Cerebellar nuclear complex (tissue), 1 donor: ENCODE measurements at regions not wholly inside any gene's neighbourhood (a gene's known extent, or its start where the extent isn't known, plus 50 kb on each side); places are given as distances from the start of the nearest gene placed in this dataset.

ENCODE experiments used
- DNase-seq, 2 experiments: peaks; one replicate each; lab custom pipeline; 2025; lab: John Stamatoyannopoulos, UW

- no peak for DNase-seq
Observed at GRCh38 chr10:2858452-2858851, 208.9 kb upstream of the PFKP start.

DNA sequence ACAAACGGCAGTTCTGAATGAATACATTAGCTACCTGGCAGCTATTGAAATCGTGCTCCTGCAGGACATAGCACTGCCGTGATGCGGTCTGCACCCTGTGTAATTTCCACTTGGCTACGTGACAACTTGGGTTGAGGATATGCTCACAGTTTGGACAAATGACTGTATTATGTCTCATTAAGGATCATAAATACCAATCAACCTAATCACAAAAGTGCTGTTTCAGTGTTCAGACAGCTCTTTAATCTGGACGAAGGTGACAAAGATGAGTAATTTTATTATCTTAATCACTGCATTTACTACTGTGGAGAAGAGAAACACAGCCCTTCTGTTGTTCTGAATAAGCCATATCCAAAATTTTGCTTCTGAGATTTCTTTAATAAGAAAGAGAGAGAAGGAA lies 210.8 kb upstream of the PFKP start:
- DNase-seq, result no peak

- DNase-seq, result no peak
Observed at GRCh38 chr10:2852574-2853323, 214.6 kb upstream of the PFKP start.

- DNase-seq, result no peak
Observed at GRCh38 chr10:2851566-2851965, 215.8 kb upstream of the PFKP start.

GRCh38 chr10:2850202-2850601 lies 217.1 kb upstream of the PFKP start:
- DNase-seq, result no peak

DNA sequence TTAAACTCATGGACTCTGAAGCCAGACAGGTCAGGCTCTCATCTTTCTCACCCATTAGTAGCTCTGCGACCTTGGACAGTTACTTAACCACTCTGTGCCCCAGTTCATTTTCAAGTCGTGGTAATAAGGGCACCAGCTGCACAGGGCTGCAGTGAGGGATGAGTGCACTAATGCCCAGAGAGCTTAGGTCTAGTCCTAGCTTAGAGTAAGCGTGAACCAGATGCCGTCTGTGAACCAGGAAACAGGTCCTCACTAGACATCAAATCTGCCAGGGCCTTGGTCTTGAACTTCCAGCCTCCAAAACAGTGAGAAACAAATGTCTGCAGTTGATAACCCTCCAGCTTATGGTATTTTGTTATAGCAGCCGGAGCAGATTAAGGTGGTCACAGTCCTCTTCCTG lies 222.4 kb upstream of the PFKP start:
- no peak for DNase-seq

- DNase-seq, result no peak
Observed at GRCh38 chr10:2839081-2839725, 228.1 kb upstream of the PFKP start.

- no peak for DNase-seq
Observed at GRCh38 chr10:2837674-2838073, 229.7 kb upstream of the PFKP start.

DNA sequence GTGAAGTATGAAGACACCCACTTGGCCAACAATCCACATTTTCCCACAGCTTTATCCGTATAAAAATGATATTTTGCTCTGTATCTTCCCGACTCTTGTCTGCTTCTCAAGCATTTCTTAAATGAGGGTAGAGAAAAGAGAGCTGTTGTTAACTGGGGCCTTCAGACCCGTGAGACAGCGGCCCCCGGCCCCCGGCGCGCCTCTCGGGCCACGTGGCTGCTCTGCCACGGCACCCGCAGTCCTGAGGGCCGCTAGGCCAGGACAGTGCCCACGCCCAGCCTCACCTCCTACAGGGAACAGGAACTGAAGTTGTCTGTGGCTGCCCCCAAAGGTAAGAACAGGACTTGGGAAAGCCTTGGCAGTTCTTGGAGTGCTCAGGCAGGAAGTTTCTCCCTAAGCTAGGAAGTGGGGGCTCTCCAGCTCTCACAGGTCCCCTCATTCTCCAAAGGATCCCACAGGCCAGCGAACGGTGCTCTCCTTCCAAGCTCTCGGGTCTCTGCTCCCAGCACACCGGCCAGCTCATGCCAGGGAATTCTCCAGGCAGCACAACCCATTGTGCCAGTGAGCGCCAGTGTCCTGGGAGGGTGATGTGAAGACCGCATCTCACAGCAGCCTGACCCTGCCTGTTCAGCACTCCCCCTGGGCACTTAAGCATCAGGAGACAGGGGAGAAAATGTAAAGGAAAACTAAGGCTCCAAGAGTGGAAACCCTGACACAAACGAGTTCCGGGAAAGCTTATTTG lies 230.3 kb upstream of the PFKP start:
- no peak for DNase-seq

DNA sequence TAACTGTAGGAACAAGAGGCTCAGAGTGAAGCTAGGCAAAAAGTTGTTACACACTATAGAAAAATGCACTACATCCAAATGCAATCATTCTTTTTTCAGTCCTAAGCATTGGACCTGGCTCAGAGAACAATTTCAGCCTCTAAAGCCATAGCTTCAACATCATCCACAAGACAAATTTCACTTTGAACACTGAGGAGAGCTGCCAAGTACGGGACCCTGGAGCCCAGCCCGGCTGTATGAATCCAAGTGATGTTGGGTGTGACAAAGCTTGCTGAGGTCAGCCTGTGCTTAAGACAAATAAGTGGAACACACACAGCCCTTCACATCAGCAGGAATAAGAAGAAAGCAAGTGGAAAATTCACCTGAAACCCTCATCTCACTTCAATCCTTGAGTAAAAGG lies 233.1 kb upstream of the PFKP start:
- DNase-seq, result no peak

- DNase-seq, result no peak
Observed at GRCh38 chr10:2831509-2831908, 235.8 kb upstream of the PFKP start.

DNA sequence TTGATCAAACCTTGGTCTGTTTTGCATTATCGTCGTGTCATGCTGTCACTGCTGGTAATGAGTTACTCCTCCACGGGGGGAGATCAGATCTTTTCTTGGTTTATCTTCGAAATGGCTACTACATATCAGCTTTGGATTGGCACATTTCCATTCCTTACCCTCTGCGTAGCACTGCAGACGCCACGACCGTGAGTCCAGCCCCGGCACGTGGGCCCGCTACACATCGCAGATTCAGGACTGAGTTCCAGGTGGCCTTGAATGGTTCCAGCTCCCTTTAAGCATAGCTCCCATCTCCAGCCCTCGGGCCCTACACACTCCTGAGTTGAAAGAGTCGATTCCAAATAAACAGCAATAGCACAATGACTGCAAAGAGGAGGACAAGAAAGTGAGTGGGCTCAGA lies 238.6 kb upstream of the PFKP start:
- DNase-seq, result no peak

- no peak for DNase-seq
Observed at GRCh38 chr10:2826675-2827074, 240.7 kb upstream of the PFKP start.

GRCh38 chr10:2825841-2826240 lies 241.5 kb upstream of the PFKP start:
- DNase-seq, result no peak

- no peak for DNase-seq
Observed at GRCh38 chr10:2817940-2818636, 249.3 kb upstream of the PFKP start.

GRCh38 chr10:2813693-2814092 lies 253.7 kb upstream of the PFKP start:
- no peak for DNase-seq

- no peak for DNase-seq
Observed at GRCh38 chr10:2813286-2813685, 254.1 kb upstream of the PFKP start.

GRCh38 chr10:2812631-2813030 lies 254.7 kb upstream of the PFKP start:
- no peak for DNase-seq

- no peak for DNase-seq
Observed at GRCh38 chr10:2800178-2800577, 267.2 kb upstream of the PFKP start.

DNA sequence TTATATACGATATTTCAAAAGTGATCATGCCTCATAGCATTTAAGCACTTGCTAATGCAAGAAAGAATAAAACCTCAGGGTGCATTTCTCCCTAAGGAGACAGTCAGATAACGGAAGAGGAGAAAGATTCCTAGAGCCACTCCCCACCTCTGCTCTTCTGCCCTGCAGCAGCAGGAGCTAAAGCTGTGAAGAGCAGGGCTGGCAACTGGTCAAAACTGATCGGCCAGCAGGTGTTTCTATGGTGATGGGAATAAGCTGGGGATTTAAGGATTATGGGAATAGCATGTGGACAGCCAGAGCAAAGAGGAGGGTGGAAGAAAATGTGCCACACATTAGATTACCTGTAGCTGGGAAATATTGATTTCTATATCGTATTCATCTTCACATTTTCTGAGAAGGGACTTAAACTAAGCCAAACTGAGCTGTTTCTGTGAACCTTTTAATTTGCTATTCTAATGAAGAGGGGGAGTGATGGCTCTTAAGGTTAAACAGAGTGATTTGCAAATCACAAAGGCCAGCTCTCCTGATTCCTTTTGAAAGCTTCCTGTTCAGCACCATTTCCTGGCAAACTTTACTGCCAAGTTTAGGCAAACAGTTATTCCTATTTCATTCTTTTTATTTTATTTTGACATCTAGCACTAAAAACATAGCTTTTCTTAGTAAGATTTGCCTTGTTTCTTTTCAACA lies 268.9 kb upstream of the PFKP start:
- DNase-seq, result no peak

DNA sequence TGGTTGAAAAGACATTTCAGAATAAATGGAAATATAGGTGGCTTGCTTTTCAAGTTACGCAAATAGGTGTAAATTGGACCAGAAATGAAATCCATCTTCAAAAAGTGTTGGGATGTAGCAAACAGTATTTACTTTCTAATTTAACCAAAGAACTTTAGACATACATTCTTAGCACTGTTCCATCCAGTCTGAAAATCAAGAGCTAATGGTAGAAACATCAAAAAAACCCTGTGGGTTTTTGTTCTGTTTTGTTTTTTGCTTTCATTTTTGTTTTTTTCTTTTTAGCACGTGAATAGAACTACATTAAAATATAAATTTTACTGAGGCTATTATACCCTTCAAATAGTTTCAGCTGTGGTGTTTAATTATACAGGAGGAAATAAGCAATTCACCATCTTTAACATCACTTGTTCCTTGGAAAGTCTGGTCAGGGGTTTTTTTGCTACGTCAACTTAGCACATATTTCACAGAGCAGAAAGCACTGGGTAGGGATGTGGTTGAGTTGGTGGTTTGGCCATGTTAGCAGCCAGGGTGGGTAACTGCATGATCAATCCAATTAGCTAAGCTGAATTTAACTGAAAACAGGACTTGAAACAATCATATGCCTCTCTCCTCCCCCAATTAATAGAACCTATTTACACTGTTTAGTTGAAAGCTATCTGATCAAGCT lies 275.4 kb upstream of the PFKP start:
- DNase-seq, result no peak
